ENCODE measurements at regions not wholly inside any gene's neighbourhood (a gene's known extent, or its start where the extent isn't known, plus 50 kb on each side); places are given as distances from the start of the nearest gene placed in this dataset.

DNA sequence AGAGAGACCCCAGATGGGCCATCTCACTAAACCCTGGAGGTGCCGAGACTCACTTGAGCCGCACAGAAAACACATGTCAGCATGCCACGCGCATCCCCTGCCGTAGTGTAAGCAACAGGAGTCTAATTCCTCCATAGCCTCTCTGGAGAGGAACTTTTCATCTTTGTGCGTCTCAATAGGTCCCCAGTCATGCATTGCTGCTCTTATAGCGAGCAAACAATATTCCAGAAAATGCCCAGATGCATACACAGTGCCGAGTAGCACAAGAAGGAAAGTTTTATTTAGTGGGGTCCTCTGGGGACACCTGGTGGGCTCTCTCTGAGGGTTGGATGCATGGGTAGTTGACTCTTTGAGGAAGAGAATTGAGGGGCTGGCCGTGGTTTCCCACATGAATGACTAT is 97.9 kb upstream of the DAP start:
- TF ChIP-seq, protein P1, sequence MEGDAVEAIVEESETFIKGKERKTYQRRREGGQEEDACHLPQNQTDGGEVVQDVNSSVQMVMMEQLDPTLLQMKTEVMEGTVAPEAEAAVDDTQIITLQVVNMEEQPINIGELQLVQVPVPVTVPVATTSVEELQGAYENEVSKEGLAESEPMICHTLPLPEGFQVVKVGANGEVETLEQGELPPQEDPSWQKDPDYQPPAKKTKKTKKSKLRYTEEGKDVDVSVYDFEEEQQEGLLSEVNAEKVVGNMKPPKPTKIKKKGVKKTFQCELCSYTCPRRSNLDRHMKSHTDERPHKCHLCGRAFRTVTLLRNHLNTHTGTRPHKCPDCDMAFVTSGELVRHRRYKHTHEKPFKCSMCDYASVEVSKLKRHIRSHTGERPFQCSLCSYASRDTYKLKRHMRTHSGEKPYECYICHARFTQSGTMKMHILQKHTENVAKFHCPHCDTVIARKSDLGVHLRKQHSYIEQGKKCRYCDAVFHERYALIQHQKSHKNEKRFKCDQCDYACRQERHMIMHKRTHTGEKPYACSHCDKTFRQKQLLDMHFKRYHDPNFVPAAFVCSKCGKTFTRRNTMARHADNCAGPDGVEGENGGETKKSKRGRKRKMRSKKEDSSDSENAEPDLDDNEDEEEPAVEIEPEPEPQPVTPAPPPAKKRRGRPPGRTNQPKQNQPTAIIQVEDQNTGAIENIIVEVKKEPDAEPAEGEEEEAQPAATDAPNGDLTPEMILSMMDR (IDR thresholded peaks at IDR 0.05; ENCODE audit: low read depth, low read length), result no peak
- TF ChIP-seq POLR2A (IDR thresholded peaks at IDR 0.05; ENCODE audit: extremely low read depth, insufficient read length) (no peak), MYC (IDR thresholded peaks at IDR 0.05; ENCODE audit: low read depth, low read length) (no peak)
- TF ChIP-seq, protein P2, sequence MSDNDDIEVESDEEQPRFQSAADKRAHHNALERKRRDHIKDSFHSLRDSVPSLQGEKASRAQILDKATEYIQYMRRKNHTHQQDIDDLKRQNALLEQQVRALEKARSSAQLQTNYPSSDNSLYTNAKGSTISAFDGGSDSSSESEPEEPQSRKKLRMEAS (IDR thresholded peaks at IDR 0.05; ENCODE audit: low read depth, low read length), result no peak
